Caki2 (cell line): ENCODE measurements at regions not wholly inside any gene's neighbourhood (a gene's known extent, or its start where the extent isn't known, plus 50 kb on each side); places are given as distances from the start of the nearest gene placed in this dataset.

Experiments
- DNase-seq: peaks from one replicate; pipeline ENCODE4 v3.0.0-alpha.2; 2015; ENCODE audit warnings: low read depth
- in situ Hi-C: cut with HindIII; loops from 2 replicates; pipeline ENCODE4 v1.10.0; 2016; ENCODE audit warnings: low sequenced_read_pairs, low pct_unique_long_range_greater_than_20kb, mixed read lengths

GRCh38 chr3:73784686-73785392 lies 160.1 kb upstream of the PDZRN3 start:
- peak; percentile 91 for DNase-seq
- in situ Hi-C loops: no loop called here

GRCh38 chr3:73783811-73784210 lies 159.1 kb upstream of the PDZRN3 start:
- no peak for DNase-seq
- in situ Hi-C loops: no loop called here

- no peak for DNase-seq
- in situ Hi-C loops: no loop called here
Observed at GRCh38 chr3:73781541-73781940, 156.8 kb upstream of the PDZRN3 start.

GRCh38 chr3:73774645-73775044 lies 149.9 kb upstream of the PDZRN3 start:
- in situ Hi-C loops: no loop called here
- no peak for DNase-seq

- DNase-seq: no peak
- in situ Hi-C loops: no loop called here
Observed at GRCh38 chr3:73773233-73773632, 148.5 kb upstream of the PDZRN3 start.

GRCh38 chr3:73772076-73772886 lies 147.5 kb upstream of the PDZRN3 start:
- DNase-seq: no peak
- in situ Hi-C loops: no loop called here

GRCh38 chr3:73768524-73769308 lies 144.0 kb upstream of the PDZRN3 start:
- DNase-seq: no peak
- in situ Hi-C loops: no loop called here

- DNase-seq: no peak
- in situ Hi-C loops: no loop called here
Observed at GRCh38 chr3:73766599-73767381, 142.0 kb upstream of the PDZRN3 start.

- in situ Hi-C loops: no loop called here
- no peak for DNase-seq
Observed at GRCh38 chr3:73765878-73766545, 141.3 kb upstream of the PDZRN3 start.

GRCh38 chr3:73762855-73763254 lies 138.1 kb upstream of the PDZRN3 start:
- DNase-seq: no peak
- in situ Hi-C loops: no loop called here

GRCh38 chr3:73759297-73759711 lies 134.6 kb upstream of the PDZRN3 start:
- in situ Hi-C loops: no loop called here
- DNase-seq: no peak

- DNase-seq: no peak
- in situ Hi-C loops: no loop called here
Observed at GRCh38 chr3:73757536-73757935, 132.8 kb upstream of the PDZRN3 start.

- in situ Hi-C loops: no loop called here
Observed at GRCh38 chr3:73753985-73754384, 129.2 kb upstream of the PDZRN3 start.

GRCh38 chr3:73752338-73752737 lies 127.6 kb upstream of the PDZRN3 start:
- no peak for DNase-seq
- in situ Hi-C loops: no loop called here

More at GRCh38 chr3:73753985-73754384, 129.2 kb upstream of the PDZRN3 start:
- DNase-seq: no peak

GRCh38 chr3:73746623-73747022 lies 121.9 kb upstream of the PDZRN3 start:
- DNase-seq: no peak
- in situ Hi-C loops: no loop called here

- no peak for DNase-seq
- in situ Hi-C loops: no loop called here
Observed at GRCh38 chr3:73745526-73746191, 120.9 kb upstream of the PDZRN3 start.

- in situ Hi-C loops: no loop called here
- DNase-seq: no peak
Observed at GRCh38 chr3:73743551-73743950, 118.8 kb upstream of the PDZRN3 start.
